ENCODE measurements at regions not wholly inside any gene's neighbourhood (a gene's known extent, or its start where the extent isn't known, plus 50 kb on each side); places are given as distances from the start of the nearest gene placed in this dataset.

DNA sequence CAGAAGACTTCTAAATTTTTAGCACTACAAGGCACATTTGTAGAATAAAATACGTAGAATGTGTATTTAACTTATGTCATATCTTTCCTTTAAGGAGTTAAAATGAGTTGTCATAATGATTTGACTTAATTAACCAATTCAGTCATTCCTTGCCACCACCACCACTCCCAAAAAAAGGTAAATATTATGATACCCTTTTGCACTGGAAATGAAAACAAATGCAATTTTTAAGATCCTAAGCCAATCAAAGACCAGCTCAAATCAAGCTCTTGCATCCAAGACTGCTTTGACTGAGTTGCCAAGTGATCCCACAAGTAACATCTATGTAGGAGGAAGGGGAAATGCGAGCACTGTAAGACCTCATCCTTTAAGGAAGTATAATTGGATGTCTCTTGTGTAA, 426.6 kb upstream of the ATP11B start:
- no peak for DNase-seq

DNA sequence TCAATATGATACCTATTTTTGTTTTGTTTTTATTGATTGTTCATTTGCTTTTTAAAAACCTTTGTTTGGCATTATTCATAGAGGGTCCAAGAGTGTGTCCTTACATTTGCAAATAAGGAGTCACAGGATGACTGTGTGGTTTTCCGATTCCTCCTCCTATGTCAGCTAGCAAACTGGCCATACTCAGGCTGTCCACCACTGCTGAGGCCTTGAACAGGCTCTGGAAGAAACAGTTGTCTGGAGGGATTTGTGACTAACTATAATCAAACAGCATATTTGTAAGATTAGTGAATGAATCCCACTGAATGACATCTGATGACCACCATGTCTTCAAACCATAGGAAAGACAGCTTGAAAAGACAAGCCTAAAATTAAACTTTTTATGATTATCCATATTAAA, 423.4 kb upstream of the ATP11B start:
- DNase-seq: no peak

GRCh38 chr3:182370949-182371348, 422.4 kb upstream of the ATP11B start:
- no peak for DNase-seq

DNA sequence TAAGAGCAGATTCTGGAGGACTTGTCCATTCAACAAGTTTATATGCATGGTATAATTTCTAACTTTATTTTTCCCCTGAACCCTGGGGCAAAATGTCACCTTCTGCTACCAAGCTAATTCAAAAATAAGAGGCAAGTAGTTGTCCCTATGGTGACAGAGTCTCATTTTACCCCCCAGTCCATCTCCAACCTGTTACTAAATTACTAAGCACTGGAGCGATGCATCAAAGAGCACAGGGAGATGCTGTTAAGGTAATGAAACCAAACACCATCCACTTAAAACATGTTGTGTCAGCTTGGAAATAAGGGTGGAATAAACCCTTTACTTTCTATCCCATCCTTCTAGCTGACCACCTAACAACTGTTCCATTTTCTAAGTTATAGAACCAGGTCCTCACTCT, 417.4 kb upstream of the ATP11B start:
- DNase-seq: no peak

DNA sequence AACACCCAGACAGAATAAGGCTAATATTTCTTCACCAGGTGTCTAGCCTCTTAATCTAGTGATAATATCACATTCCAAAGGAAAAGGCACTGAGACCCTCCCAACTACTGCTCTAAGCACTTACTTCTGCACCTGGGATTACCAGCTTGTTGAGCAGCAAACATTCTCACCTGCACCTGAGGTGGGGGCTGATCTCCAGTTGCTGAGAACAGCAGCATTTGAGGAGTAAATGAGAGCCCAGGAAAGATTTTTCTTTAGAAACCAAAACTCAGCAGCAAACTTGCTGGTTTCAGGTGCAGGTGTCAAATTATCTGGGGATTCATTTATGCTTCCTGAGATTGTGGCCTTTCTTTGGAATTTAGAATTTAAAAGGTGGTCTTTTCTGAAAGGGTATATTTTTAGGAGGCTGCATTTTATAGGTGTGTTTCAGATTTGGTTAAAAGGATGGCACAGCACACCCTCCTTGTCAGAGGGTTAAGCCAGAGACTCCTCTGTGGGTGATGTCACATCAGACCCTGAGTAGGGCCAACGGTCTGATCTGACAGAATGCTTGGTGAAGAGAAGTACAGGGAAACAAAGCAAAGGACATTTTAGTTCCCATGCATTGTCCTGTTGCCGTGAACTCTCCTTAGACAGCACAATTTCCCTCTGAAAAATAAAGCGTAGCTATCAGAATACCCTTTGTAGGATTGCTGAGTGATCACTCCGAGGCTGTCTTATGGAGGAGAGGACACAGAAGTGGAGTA, 411.0 kb upstream of the ATP11B start:
- no peak for DNase-seq

DNA sequence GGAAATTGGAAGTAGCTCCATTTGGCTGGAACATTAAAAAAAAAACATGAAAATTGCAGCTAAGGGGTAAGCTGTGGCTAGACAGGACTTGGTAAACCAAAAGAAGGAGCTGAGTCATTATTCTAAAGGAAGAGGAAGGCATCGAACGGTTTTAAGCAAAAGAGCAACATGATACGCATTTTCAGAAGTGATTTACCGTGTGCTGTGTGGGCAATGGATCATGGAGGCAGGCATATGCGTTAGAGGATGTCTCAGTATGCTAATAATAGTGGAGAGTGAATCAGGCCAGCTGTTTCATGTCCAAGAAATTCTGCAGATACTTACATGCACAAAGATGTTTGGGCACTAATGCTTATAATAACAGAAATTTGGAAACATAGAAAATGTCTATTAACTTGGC, 409.1 kb upstream of the ATP11B start:
- DNase-seq: no peak

- DNase-seq: no peak
Measured at GRCh38 chr3:182385356-182385755, 407.9 kb upstream of the ATP11B start.

DNA sequence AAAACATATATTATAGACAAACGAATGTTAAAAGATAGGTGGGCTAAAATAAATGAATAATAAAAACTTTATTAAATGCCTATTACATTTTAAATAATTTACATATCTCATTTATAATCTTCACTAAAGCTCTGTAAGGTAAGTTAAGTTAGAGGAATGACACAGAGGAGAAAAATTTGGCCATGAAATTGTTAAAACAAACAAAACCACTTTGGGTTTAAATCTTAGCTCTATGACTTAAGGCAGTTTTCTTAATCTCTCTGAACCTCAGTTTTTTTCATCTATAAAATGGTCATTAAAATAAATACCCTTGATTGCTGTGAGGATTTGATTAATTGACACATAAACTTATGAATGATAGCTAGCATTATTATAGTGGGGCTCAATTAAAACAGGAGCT, 404.8 kb upstream of the ATP11B start:
- DNase-seq: no peak

DNA sequence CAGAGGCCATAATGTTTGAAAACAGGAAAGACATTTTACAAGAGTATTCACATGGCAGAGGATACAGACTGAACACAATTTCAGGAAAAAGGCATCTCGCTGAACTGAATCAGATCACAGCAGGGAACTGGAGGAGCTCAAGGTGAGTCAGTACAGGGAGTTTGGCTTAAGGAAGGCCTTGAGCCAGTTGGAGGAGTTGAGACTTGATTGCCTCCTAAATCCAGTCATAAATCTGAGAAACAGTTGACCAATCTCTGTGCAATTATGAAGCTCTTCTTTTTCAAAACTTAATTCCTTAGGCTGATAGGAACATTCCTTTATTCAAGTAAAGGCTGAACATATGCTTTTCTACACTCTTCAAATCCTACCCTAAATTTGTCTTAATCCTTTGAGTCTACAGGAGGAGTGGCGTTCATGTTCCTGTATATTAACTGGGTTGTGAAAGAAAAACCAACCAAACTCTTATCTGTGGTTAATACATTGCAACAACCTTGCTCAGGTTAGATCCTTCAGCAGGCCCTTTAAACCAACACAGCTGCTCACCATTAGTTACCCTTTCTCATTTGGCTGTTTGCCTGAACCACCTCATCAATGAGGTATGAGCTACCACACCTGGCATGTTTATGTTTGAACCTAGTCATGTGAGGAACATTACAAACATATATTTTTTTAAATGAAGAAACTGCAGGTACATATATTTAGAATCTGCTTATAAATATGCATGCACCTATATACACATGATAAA, 404.1 kb upstream of the ATP11B start:
- no peak for DNase-seq

GRCh38 chr3:182390421-182390820, 402.9 kb upstream of the ATP11B start:
- DNase-seq: no peak

GRCh38 chr3:182392182-182392937, 400.9 kb upstream of the ATP11B start:
- no peak for DNase-seq

GRCh38 chr3:182393151-182393550, 400.2 kb upstream of the ATP11B start:
- DNase-seq: no peak

- no peak for DNase-seq
Measured at GRCh38 chr3:182393830-182394367, 399.4 kb upstream of the ATP11B start.

- no peak for DNase-seq
Measured at GRCh38 chr3:182397164-182397563, 396.1 kb upstream of the ATP11B start.

DNA sequence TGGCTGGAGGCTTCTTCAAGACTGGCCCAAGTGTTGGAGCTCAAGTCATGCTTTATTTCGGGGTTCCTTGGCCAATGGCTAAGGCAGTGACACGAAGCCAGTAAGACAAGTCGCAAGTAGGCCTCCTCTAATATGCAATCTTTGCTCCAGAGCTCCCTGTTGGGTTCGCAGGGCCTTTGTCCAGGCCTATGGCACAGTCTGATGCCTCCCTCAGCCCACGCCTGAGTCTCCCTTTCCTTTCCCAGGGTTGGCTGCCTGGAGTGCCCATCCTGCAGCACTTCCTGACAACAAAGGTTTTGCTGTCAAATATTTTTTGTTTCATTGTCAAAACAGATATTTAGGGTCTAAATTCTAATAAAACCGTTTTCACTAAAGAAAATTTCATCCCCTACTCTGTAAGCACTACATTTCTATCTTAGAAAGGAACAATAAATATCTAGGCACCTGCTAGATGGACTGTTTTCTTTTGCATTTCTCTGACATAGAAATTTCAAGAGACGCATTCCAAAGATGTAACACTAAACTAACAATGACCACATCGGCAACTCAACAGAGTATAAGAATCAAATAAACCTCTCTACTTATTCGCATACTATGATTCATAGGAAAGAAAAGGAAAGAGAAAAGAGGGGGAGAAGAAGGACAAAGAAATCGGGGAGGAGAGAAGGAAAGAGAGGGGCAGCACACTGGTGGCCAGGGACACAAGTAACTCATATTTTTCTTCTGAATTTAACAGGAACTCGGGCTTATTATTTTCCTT, 393.1 kb upstream of the ATP11B start:
- no peak for DNase-seq

DNA sequence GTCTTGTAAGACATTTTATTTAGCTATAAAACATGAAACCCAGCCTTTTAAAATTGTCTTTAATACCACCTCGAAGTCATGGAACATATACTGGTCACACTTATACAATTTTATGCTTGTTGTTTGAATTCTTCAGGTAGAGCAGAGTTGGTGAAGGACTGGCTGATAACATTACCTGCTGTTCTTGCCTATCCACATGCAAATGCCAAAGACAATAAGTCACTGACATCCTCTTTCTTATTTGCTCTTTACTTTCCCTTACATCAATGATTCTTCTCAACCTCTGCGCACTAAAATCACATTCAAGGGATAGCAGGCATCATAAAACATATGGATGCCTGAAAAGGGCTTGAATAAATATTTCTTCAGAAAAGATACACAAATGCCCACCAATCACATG, 392.5 kb upstream of the ATP11B start:
- DNase-seq: no peak

GRCh38 chr3:182404031-182404430, 389.3 kb upstream of the ATP11B start:
- no peak for DNase-seq

DNA sequence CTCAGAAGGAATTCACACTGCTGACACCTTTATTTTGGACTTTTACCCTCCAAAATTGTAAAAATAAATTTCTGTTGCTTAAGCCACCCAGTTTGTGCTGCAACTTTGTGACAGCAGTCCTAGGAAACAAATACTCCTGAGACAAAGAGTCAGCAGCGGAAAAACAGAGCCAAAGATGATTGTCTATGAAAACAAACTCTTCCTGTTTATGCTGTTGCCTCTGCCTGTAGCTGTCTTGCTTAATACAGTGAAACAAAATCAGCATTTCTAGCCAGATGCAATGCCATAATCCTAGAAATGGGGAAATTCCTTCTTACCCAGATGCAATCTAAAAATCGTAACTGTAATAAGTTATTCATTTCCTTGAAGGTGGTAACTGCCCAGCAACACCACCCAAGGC, 387.5 kb upstream of the ATP11B start:
- DNase-seq: no peak

- no peak for DNase-seq
Measured at GRCh38 chr3:182406786-182407185, 386.5 kb upstream of the ATP11B start.

DNA sequence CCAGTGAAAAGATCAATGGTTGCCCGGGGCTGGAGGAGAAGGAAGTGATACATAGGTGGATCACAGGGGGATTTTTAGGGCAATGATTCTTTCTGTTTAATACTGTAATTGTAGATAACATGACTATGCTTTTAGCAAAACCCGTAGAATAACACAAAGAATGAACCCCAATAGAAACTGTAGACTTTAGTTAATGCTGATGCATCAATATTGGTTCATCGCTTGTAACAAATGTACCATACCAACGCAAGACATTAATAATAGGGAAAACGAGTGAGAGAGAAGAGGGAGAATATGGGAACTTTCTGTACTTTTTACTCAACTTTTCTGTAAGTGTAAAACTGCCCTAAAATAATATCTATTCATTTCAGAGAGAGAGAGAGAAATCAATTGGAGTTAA, 383.3 kb upstream of the ATP11B start:
- DNase-seq: no peak

DNA sequence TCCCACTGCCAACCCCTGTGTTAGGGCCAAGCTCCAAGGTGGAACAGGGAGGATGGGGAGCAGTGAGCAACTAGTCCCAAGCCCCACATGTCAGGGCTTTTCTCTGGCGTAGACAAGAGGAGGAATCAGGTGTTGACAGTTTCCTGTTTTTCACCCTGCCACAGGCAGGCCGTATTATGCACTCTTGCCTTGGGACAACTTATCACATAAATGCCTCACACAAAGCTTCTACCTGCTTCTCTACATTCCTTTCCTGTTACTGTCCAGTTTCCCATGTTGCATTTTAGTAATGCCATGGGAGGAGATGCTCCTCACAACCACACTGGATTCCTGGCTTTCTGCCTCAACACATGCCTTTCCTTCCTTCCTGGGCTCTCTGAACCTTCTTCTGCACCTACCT, 381.2 kb upstream of the ATP11B start:
- no peak for DNase-seq

DNA sequence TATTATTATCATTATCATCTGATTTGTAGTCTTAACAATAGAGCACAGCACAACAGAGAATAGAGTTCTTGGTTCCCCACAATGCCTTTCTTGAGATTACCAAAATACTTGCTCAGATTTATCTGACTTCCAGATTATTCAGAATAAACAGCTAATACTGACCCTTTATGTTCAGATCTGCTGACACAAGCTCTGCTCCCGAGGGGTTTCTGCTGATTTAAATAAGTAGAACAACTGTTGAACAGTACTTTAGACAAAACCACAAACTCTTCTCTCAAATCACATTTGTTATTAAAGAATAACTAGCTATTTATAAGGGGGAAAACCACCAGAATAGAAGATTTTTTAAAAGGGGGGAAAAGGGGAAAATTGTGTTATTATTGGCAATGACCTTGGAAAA, 380.2 kb upstream of the ATP11B start:
- no peak for DNase-seq

- DNase-seq: no peak
Measured at GRCh38 chr3:182413682-182414081, 379.6 kb upstream of the ATP11B start.

Measured in NCI-H1436 treated with DMSO at 0.1 percent for 48 hours (cell line).